Daoy (cell line): ENCODE measurements at regions not wholly inside any gene's neighbourhood (a gene's known extent, or its start where the extent isn't known, plus 50 kb on each side); places are given as distances from the start of the nearest gene placed in this dataset.
A peak's percentile ranks its signal among the peaks of the same experiment; 100 is the strongest.
"Not testable (repeated sequence)": the region's sequence is repeated elsewhere in the genome, so short reads cannot be mapped to it uniquely, and the experiment has no call there.

Experiments used
- DNase-seq: peaks from one replicate; pipeline ENCODE4 v3.0.0-alpha.2; 2015; ENCODE audit warnings: low read depth

- DNase-seq: no peak
Observed at GRCh38 chr15:57767481-57767880, 61.0 kb downstream of the POLR2M start.

DNA sequence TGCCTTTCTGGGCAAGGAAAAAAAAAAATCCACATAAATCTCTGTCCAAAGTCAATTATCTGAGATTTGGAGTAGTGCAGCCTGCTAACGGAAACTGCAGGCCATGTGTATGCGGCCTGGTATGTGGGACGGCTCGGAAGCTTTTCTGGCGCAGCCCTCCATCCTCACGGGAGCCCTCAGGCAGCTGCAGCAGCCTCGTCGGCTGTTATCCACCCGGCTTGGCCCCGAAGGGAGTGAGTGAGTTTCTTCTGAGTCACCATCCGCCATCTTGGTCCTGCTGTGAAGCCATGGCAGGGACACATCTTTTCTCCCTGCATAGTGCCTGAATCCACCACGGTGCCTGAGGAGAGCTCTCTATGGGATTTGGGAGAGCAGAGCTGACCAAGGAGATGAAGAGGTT lies 62.8 kb downstream of the POLR2M start:
- DNase-seq: peak; percentile 80

GRCh38 chr15:57770495-57770894 lies 64.0 kb downstream of the POLR2M start:
- DNase-seq: no peak

- DNase-seq: peak; percentile 29
Observed at GRCh38 chr15:57772223-57772957, 65.9 kb downstream of the POLR2M start.

DNA sequence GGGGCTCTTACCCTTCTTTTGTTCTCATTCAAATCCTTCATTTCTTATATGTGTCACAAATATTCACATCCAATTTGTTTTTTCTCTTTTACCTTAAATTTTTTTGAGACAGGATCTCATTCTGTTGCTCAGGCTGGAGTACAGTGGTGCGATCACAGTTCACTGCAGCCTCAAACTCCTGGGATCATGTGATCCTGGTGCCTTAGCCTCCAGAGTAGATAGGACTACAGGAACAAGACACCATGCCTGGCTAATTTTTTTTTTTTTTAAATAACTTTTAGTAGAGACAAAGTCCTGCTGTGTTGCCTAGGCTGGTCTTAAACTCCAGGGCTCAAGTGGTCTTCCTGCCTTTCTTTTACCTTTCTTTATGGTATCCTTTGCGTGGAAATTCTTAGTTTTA lies 66.5 kb downstream of the POLR2M start:
- DNase-seq: no peak

- DNase-seq: no peak
Observed at GRCh38 chr15:57777003-57777402, 70.5 kb downstream of the POLR2M start.

DNA sequence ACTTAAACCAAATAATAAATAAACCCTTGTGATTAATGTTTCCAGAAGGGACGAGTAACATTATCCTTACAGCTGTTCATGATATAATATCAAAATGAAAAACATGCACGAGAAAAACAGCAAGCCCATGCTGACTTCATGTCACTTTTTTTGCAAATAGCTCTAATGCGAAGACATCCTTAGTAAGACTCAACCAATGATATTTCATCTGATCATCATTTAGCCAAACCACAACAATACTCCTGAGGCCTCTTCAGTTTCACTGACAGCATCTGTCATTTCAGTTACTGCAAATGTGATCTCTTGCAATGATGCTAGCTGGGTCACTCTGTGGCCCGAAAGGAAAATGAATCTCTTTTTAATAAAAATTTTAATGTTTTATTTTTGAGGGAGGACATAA lies 74.0 kb downstream of the POLR2M start:
- DNase-seq: no peak

GRCh38 chr15:57782731-57783130 lies 76.2 kb downstream of the POLR2M start:
- DNase-seq: no peak

DNA sequence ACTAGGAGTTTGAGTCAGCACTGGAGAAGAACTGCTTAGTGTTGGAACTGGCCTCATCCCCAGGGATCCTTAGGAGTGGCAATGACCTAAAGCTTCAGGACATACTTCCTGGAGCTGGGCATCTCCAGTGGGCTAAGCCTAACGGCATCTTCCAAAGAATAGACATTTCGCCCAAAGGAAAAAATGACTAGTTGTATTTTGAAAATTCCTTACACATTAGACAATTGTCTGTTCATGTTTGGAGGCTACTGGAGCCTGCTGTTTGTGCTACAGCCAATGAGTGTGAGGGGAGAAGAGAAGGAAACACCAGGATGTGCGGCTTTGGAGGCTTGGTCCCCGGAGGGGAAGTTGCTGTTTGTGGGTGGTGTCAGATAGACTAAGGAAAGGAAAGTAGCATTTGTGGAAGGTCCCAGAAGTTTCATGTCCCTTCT lies 77.6 kb downstream of the POLR2M start:
- DNase-seq: peak; percentile 9

DNA sequence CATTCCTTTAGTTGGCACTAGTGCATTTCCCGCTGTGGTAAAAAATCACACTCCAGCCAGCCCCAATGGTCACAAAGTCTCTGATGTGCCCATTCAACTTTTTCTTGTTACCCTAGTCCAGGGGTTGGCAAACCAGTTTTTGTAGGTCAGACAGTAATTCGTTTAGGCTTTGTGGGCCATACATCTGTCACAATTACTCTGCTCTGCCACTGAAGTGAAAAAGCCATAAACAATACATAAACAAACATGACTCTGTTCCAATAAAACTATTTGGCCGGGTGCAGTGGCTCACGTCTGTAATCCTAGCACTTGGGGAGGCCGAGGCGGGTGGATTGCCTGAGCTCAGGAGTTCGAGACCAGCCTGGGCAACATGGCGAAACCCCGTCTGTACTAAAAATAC lies 78.5 kb downstream of the POLR2M start:
- no peak for DNase-seq

GRCh38 chr15:57785959-57786358 lies 79.4 kb downstream of the POLR2M start:
- DNase-seq: no peak

GRCh38 chr15:57789225-57789624 lies 82.7 kb downstream of the POLR2M start:
- DNase-seq: no peak

DNA sequence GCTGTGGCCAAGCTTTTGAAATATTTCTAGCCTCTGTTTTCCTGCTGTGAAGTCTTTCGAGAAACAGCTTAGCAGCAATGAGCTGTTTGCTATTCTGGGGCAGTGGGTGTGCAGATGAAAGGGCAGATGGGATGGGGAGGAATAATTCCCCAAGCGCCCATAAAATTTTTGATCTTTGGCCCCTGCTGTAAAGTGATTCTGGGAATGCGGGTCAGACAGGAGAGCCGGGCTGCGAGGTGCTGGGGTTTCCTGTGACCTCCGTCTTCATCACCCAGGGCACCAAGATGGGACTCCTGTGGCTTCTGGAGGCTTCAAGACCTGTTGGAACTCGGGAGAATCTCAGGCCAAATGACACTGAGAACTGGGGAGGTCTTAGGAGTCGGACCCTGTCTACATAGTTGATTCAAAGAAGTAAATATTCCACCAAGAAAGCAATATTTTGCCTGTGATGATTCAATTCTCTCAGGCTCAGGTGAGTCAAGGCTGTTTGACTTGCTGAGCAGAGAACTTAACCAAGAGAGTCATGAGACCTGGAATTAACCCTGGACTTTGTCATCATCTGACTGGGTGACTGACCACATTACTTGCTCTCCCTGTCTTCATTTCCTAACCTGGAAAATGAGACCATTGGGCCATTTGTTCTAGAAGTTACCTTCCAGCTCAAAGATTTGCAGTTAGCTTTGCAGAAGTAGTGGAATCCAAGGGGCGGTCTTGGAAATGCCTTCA lies 86.4 kb downstream of the POLR2M start:
- DNase-seq: no peak

DNA sequence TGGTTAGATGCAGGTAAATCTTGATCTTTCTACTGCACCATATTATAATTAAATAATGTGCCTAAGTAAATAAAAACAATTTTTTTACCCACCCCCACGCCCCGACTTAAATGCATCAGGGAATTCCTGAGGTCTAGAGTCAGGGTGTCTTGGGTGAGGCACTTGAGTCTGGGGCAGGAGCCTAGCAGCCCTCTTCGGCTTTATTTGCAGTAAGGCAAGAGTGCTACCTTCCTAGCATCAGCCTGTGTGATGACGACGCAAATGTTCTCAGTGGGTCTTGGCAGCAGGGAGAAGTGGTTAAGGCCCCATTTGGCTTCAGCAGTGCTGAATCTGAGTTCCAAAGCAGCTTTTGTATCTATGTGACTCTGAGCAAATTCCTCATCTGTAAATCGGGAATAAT lies 88.7 kb downstream of the POLR2M start:
- DNase-seq: no peak

GRCh38 chr15:57796146-57796545 lies 89.6 kb downstream of the POLR2M start:
- no peak for DNase-seq

GRCh38 chr15:57797110-57797509 lies 90.6 kb downstream of the POLR2M start:
- DNase-seq: no peak

GRCh38 chr15:57797568-57798267 lies 91.2 kb downstream of the POLR2M start:
- no peak for DNase-seq

DNA sequence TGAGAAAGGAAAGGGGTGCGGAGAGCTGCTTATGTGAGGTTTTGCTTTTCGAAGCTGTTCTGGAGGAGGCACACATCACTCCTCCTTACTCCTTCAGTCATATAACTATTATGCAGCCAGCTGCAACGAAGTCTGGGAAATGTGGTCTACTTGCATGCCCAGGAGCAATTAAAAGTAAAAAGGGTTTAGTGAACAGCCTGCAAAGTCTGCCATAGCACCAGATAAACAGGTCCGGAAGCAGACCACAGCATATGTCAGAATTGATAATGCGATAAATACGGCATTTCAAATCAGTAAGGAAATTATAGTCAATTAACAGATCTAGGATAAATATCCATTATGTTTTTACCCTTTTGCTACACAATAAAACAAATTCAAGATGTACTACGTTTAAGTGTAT lies 99.5 kb downstream of the POLR2M start:
- DNase-seq: no peak

DNA sequence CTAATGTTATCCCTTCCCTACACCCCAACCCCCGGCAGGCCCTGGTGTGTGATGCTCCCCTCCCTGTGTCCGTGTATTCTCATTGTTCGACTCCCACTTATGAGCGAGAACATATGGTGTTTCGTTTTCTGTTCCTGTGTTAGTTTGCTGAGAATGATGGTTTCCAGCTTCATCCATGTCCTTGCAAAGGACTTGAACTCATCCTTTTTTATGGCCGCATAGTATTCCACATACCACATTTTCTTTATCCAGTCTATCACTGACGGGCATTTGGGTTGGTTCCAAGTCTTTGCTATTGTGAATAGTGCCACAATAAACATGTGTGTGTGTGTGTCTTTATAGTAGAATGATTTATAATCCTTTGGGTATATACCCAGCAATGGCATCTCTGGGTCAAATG lies 102.8 kb downstream of the POLR2M start:
- not testable (repeated sequence) for DNase-seq

DNA sequence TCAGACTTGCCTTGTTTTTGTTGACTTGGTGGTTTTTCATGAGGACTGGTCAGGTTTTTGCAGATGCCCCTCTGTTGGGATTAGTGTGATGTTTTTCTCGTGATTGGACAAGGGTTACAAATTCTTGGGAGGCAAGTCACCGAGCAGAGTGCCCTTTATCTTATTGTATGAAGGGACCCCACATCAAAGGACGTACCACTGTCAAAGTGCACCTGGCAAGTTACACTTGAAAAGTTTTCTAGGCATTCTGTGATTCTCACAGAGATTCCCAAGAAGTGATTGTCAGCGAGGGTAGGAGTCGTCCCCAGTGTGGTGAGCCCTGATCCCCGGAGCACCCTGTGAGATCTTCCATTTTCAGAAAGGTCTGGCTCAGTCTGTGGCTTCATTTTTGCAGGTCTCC lies 110.1 kb downstream of the POLR2M start:
- DNase-seq: no peak

DNA sequence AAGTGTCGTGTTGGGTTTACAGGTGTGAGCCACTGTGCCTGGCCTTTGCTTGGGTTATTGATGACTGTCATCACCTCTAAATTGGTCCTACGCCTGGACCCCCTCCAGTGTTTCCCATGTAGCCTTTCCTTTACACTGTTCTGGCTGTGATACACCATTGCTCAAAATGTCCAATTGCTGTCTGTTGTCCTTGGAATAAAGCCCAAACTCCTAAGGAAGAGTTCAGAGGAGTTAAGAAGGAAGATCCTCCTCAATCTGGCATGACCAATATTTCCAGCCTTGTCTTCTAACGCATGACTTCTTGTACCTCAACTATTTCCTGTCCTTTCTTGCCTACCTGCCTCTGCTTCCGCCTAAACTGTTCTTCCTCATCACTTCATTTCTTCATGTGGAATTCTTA lies 113.1 kb downstream of the POLR2M start:
- DNase-seq: no peak

DNA sequence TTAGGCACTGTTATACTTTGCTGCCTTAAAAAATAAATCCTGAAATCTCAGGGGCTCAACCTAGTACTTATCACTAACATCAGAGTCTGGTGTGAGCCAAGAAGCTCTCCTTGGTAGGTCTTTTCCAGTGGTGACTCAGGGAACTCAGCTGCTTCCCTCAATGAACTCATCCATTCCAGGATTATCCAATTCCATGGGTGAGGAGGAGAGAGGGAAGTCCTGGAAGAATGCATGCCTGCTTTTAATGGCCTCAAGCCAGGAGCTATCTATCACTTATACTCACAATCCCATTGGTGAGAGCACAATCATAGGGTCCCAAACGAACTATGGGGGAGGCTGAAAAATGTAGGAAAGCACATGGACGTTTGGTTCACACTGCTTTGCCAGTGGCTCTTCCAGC lies 113.6 kb downstream of the POLR2M start:
- peak; percentile 18 for DNase-seq

GRCh38 chr15:57821826-57822225 lies 115.3 kb downstream of the POLR2M start:
- DNase-seq: no peak
